CD4-positive, alpha-beta memory T cell (primary cell): ENCODE measurements at regions not wholly inside any gene's neighbourhood (a gene's known extent, or its start where the extent isn't known, plus 50 kb on each side); places are given as distances from the start of the nearest gene placed in this dataset.

Experiments used
- CTCF ChIA-PET: fragments of 350-600 bp; sonication (Branson Sonifier 250); formaldehyde crosslinking; loops from one replicate; lab custom pipeline; 2021; ENCODE audit warnings: inconsistent platforms; ENCODE audit not compliant: partially characterized antibody; lab: Charles Lee
- POLR2A ChIA-PET: fragments of 350-600 bp; sonication (Branson Sonifier 250); formaldehyde crosslinking; loops from one replicate; lab custom pipeline; 2021; ENCODE audit not compliant: partially characterized antibody; lab: Charles Lee
- DNase-seq, 5 donors: peaks; one replicate each; pipeline versions ENCODE4 v3.0.0 to v3.0.0-alpha.2; 2020 to 2022; ENCODE audit warnings: mixed read lengths in 1 of 5
- H3K27ac ChIP-seq: one replicate; pipeline ENCODE4 v1.7.0; 2013; ENCODE audit warnings: low read depth, low read length
- H3K27me3 ChIP-seq: 2 replicates; pipeline ENCODE4 v1.7.0; 2013; ENCODE audit warnings: mild to moderate bottlenecking, low read length, moderate library complexity; ENCODE audit not compliant: insufficient read depth
- H3K36me3 ChIP-seq: 2 replicates; pipeline ENCODE4 v1.7.0; 2013; ENCODE audit warnings: mild to moderate bottlenecking, low read length, moderate library complexity; ENCODE audit not compliant: insufficient read depth
- H3K4me1 ChIP-seq: 2 replicates; pipeline ENCODE4 v1.7.0; 2013; ENCODE audit warnings: mild to moderate bottlenecking, low read length, moderate library complexity; ENCODE audit not compliant: insufficient read depth
- H3K4me3 ChIP-seq, 2 donors: one replicate each; pipeline ENCODE4 v1.7.0; 2013; ENCODE audit warnings: low read length in 2 of 2, mild to moderate bottlenecking in 1 of 2
- H3K9me3 ChIP-seq, 2 donors: one replicate each; pipeline ENCODE4 v1.7.0; 2013; ENCODE audit warnings: low read length in 2 of 2, control low read depth in 1 of 2; ENCODE audit not compliant: control insufficient read depth in 1 of 2
- H3K27ac Mint-ChIP-seq, 7 donors: one replicate each; pipeline ENCODE4 v1.8.0; 2020 to 2021; ENCODE audit warnings: mixed read lengths in 7 of 7, mild to moderate bottlenecking in 6 of 7, inconsistent platforms in 3 of 7, moderate library complexity in 3 of 7
- H3K27me3 Mint-ChIP-seq, 2 donors: one replicate each; pipeline ENCODE4 v1.8.0; 2020 to 2021; ENCODE audit warnings: mixed read lengths in 2 of 2
- H3K36me3 Mint-ChIP-seq, 2 donors: one replicate each; pipeline ENCODE4 v1.8.0; 2020 to 2021; ENCODE audit warnings: mixed read lengths in 2 of 2, inconsistent platforms in 1 of 2, mild to moderate bottlenecking in 1 of 2
- H3K4me1 Mint-ChIP-seq, 4 donors: one replicate each; pipeline ENCODE4 v1.8.0; 2020 to 2021; ENCODE audit warnings: mixed read lengths in 4 of 4, mild to moderate bottlenecking in 1 of 4
- H3K4me3 Mint-ChIP-seq, 8 donors: one replicate each; pipeline ENCODE4 v1.8.0; 2020 to 2021; ENCODE audit warnings: mixed read lengths in 8 of 8, mild to moderate bottlenecking in 7 of 8, moderate library complexity in 6 of 8, inconsistent platforms in 3 of 8
- H3K9me3 Mint-ChIP-seq, 8 donors: one replicate each; pipeline ENCODE4 v1.8.0; 2020 to 2021; ENCODE audit warnings: mixed read lengths in 8 of 8, mild to moderate bottlenecking in 5 of 8, inconsistent platforms in 3 of 8, moderate library complexity in 1 of 8
- intact Hi-C: fragments of 100-400 bp; cut with micrococcal nuclease; formaldehyde crosslinking; loops from one replicate; pipeline ENCODE4 v1.15.1; 2023

DNA sequence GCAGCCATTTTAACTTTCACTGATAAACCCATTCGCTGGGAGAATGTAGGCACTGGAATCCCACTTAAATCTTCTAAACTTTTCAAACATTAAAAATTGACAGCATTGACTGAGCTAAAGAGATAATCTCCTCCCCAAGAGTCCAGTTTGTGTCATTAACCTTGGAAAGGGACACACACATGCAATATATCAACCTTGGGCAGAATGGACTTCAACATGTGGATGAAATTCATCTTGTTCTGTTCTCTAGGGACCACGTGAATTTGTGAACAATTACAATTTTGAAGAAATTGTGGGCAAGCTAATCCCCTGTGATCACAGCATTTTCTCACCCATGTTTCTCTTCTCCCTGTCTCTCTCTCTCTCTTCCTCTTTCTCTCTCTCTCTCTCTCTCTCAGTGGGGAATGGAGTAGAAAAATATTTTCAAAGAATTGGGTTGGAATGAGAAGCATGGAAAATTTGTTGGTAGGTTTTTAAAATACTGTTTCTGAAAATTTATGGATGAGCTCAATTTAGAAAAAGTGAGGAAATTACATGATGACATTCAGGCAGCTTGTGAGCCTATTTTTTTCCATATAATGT lies 553.7 kb downstream of the EBF1 start:
- no peaks in the 10 kb centered on the region for H3K36me3 ChIP-seq
- Mint-ChIP-seq H3K4me3 (no peak overlapping the region), H3K27me3 (no peaks in the 10 kb centered on the region), H3K27ac (no peak overlapping the region), H3K9me3 (peaks cover 0 to 3% (median 0%) of the 10 kb centered on the region in 8 donors), H3K36me3 (no peaks in the 10 kb centered on the region), H3K4me1 (peaks cover 0 to 5% (median 0%) of the 10 kb centered on the region in 4 donors)
- no peak for DNase-seq
- intact Hi-C loops = no loop called here
- H3K4me1 ChIP-seq = no peaks in the 10 kb centered on the region
- ChIA-PET CTCF (no interaction called here), POLR2A (no interaction called here)
- no peaks in the 10 kb centered on the region for H3K27me3 ChIP-seq
- no peak overlapping the region for H3K4me3 ChIP-seq
- H3K9me3 ChIP-seq = no peaks in the 10 kb centered on the region
- H3K27ac ChIP-seq = no peak overlapping the region

GRCh38 chr5:158544388-158545339 lies 555.1 kb downstream of the EBF1 start:
- Mint-ChIP-seq H3K36me3 (no peaks in the 10 kb centered on the region), H3K27me3 (no peaks in the 10 kb centered on the region), H3K27ac (no peak overlapping the region), H3K4me3 (no peak overlapping the region), H3K9me3 (peaks cover 0 to 3% (median 0%) of the 10 kb centered on the region in 8 donors), H3K4me1 (peaks cover 0 to 5% (median 0%) of the 10 kb centered on the region in 4 donors)
- Histone ChIP-seq H3K27me3 (no peaks in the 10 kb centered on the region), H3K4me1 (no peaks in the 10 kb centered on the region), H3K36me3 (no peaks in the 10 kb centered on the region), H3K4me3 (no peak overlapping the region), H3K27ac (no peak overlapping the region), H3K9me3 (no peaks in the 10 kb centered on the region)
- intact Hi-C loops = no loop called here
- POLR2A ChIA-PET = no interaction called here
- CTCF ChIA-PET = no interaction called here
- DNase-seq = no peak

DNA sequence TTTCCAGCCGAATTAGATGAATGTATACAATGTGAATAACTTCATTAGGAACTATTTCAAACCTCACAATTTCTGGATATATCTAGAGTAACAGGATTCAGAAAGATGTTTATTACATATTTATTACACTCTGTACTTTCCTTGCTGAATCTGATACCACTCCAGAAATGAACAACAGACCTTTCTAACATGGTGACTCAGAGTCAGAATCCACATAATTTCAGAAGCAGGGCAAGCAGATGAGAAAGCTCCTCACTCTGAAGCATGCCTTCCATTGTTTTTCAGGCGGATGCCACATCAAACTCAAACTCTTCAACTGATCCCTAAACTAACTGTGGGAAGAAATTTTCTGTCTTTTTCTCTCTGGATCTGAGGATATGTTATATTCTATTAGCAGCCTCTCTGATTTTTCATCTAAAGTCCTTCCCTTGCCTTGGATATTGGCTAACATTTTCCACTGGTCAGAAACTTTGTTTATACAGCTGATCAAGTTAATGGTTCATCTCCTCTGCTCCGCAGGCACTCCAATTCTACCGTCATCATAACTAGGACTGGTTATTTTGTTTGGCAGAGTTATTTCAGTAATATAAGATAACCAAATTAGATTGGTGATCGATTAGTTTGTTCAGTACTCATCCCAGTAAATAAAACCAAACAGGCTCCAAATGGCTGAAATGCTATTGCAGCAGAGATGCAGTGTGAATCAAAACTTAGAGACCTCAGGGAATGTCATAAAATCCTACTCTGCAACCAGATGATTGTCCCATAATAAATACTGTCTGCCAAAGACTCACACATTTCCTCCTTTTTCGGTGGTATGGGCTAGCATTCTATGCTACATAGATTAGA lies 556.0 kb downstream of the EBF1 start:
- ChIA-PET POLR2A (no interaction called here), CTCF (no interaction called here)
- peaks cover 0 to 3% (median 0%) of the 10 kb centered on the region in 8 donors for H3K9me3 Mint-ChIP-seq
- Histone ChIP-seq H3K27ac (no peak overlapping the region), H3K4me1 (no peaks in the 10 kb centered on the region), H3K4me3 (no peak overlapping the region), H3K36me3 (no peaks in the 10 kb centered on the region), H3K27me3 (no peaks in the 10 kb centered on the region), H3K9me3 (no peaks in the 10 kb centered on the region)
- no peaks in the 10 kb centered on the region for H3K36me3 Mint-ChIP-seq
- intact Hi-C loops = no loop called here
- no peak overlapping the region for H3K4me3 Mint-ChIP-seq
- H3K27me3 Mint-ChIP-seq = no peaks in the 10 kb centered on the region
- DNase-seq = no peak
- H3K27ac Mint-ChIP-seq = no peak overlapping the region
- peaks cover 0 to 5% (median 0%) of the 10 kb centered on the region in 4 donors for H3K4me1 Mint-ChIP-seq

- H3K27me3 ChIP-seq = no peaks in the 10 kb centered on the region
- H3K27ac ChIP-seq = no peak overlapping the region
- H3K27me3 Mint-ChIP-seq = peaks cover under 1% of the 10 kb centered on the region in 2 donors
- no peaks in the 10 kb centered on the region for H3K36me3 ChIP-seq
- DNase-seq = no peak
- no peaks in the 10 kb centered on the region for H3K36me3 Mint-ChIP-seq
- ChIA-PET CTCF (no interaction called here), POLR2A (no interaction called here)
- no peak overlapping the region for H3K4me3 ChIP-seq
- intact Hi-C loops = no loop called here
- no peaks in the 10 kb centered on the region for H3K4me1 ChIP-seq
- peaks cover 0 to 5% (median 0%) of the 10 kb centered on the region in 4 donors for H3K4me1 Mint-ChIP-seq
- no peak overlapping the region for H3K27ac Mint-ChIP-seq
- H3K9me3 ChIP-seq = no peaks in the 10 kb centered on the region
- H3K4me3 Mint-ChIP-seq = no peak overlapping the region
- no peaks in the 10 kb centered on the region for H3K9me3 Mint-ChIP-seq
Observed at GRCh38 chr5:158541536-158542297, 558.0 kb downstream of the EBF1 start.

- intact Hi-C loops = no loop called here
- Mint-ChIP-seq H3K27ac (no peak overlapping the region), H3K4me1 (peaks cover 0 to 5% (median 0%) of the 10 kb centered on the region in 4 donors), H3K9me3 (no peaks in the 10 kb centered on the region), H3K27me3 (peaks cover 2 to 3% of the 10 kb centered on the region in 2 donors), H3K4me3 (no peak overlapping the region), H3K36me3 (no peaks in the 10 kb centered on the region)
- H3K9me3 ChIP-seq = no peaks in the 10 kb centered on the region
- no peaks in the 10 kb centered on the region for H3K4me1 ChIP-seq
- no peak overlapping the region for H3K4me3 ChIP-seq
- ChIA-PET POLR2A (no interaction called here), CTCF (no interaction called here)
- DNase-seq = no peak
- no peak overlapping the region for H3K27ac ChIP-seq
- no peaks in the 10 kb centered on the region for H3K36me3 ChIP-seq
- H3K27me3 ChIP-seq = no peaks in the 10 kb centered on the region
Observed at GRCh38 chr5:158538506-158539074, 561.1 kb downstream of the EBF1 start.

DNA sequence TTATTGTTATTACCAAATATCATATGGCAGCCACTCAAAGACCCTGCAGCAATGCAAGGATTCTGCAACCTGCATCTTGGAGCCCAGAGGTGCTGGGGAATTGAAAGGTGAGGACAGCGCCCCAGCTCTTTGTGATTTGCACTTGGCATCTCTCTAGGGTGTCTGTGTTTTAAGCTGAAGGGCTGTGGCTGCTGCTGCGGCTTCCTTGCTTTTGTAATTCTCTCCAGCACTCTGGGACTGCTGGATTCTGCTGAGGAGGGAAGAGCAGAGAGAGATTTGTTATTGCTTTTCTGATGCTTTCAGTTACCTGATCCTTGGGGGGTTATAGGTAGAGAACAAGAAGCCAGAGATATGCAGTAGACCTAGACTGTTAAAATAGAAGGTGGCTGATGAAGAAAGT lies 562.4 kb downstream of the EBF1 start:
- Mint-ChIP-seq H3K4me1 (peaks cover 0 to 5% (median 0%) of the 10 kb centered on the region in 4 donors), H3K27ac (no peak overlapping the region), H3K9me3 (no peaks in the 10 kb centered on the region), H3K36me3 (no peaks in the 10 kb centered on the region), H3K4me3 (no peak overlapping the region), H3K27me3 (peaks cover 2 to 3% of the 10 kb centered on the region in 2 donors)
- CTCF ChIA-PET = no interaction called here
- no peaks in the 10 kb centered on the region for H3K27me3 ChIP-seq
- H3K9me3 ChIP-seq = no peaks in the 10 kb centered on the region
- H3K27ac ChIP-seq = no peak overlapping the region
- intact Hi-C loops = no loop called here
- DNase-seq = no peak
- H3K4me1 ChIP-seq = no peaks in the 10 kb centered on the region
- H3K4me3 ChIP-seq = no peak overlapping the region
- H3K36me3 ChIP-seq = no peaks in the 10 kb centered on the region
- POLR2A ChIA-PET = no interaction called here
